ENCODE measurements at regions not wholly inside any gene's neighbourhood (a gene's known extent, or its start where the extent isn't known, plus 50 kb on each side); places are given as distances from the start of the nearest gene placed in this dataset.

GRCh38 chr14:98112194-98112780 is 1159.7 kb downstream of the BCL11B start:
- ChIA-PET CTCF (no interaction called here), POLR2A (no interaction called here)
- Mint-ChIP-seq H3K4me3 (no peak overlapping the region), H3K9me3 (no peaks in the 10 kb centered on the region), H3K27me3 (ENCODE audit: low read depth) (no peaks in the 10 kb centered on the region), H3K36me3 (no peaks in the 10 kb centered on the region), H3K4me1 (peaks cover 20% of the 10 kb centered on the region), H3K27ac (no peak overlapping the region)
- no peak for TF ChIP-seq E2F5 (CRISPR knock-in tag; IDR thresholded peaks at IDR 0.05)
- no peak for TF ChIP-seq CDX4 (CRISPR knock-in tag; IDR thresholded peaks at IDR 0.05; ENCODE audit: borderline replicate concordance)
- TF ChIP-seq CREB1 (CRISPR knock-in tag; IDR thresholded peaks at IDR 0.05), result no peak
- TF ChIP-seq SOX15 (CRISPR knock-in tag; IDR thresholded peaks at IDR 0.05), result no peak
- no peak for TF ChIP-seq EMX1 (CRISPR knock-in tag; IDR thresholded peaks at IDR 0.05)
- no peak for TF ChIP-seq E2F4 (CRISPR knock-in tag; IDR thresholded peaks at IDR 0.05; ENCODE audit: borderline replicate concordance, low read depth)
- no peak for TF ChIP-seq MXD4 (CRISPR knock-in tag; IDR thresholded peaks at IDR 0.05; ENCODE audit: borderline replicate concordance)
- TF ChIP-seq ZBTB43 (CRISPR knock-in tag; IDR thresholded peaks at IDR 0.05), result no peak
- TF ChIP-seq ZNF263 (CRISPR knock-in tag; IDR thresholded peaks at IDR 0.05; ENCODE audit: low read depth), result no peak
- no peak for TF ChIP-seq ZNF396 (CRISPR knock-in tag; IDR thresholded peaks at IDR 0.05; ENCODE audit: borderline replicate concordance)
- no peak for TF ChIP-seq ZSCAN18 (CRISPR knock-in tag; IDR thresholded peaks at IDR 0.05)
- no peak for TF ChIP-seq ZNF121 (CRISPR knock-in tag; IDR thresholded peaks at IDR 0.05)
- no peak for TF ChIP-seq MAX (CRISPR knock-in tag; IDR thresholded peaks at IDR 0.05)
- TF ChIP-seq ZNF532 (CRISPR knock-in tag; IDR thresholded peaks at IDR 0.05; ENCODE audit: borderline replicate concordance), result no peak
- TF ChIP-seq GABPB1 (CRISPR knock-in tag; IDR thresholded peaks at IDR 0.05), result no peak
- no peak for TF ChIP-seq ATF6 (CRISPR knock-in tag; IDR thresholded peaks at IDR 0.05)
- TF ChIP-seq TCF7 (CRISPR knock-in tag; IDR thresholded peaks at IDR 0.05; ENCODE audit: low read depth), result no peak
- no peak for ATAC-seq
- DNase-seq (ENCODE audit: low spot score), result no peak

Data from WTC11 (cell line).